Panc1 (cell line): ENCODE measurements at regions not wholly inside any gene's neighbourhood (a gene's known extent, or its start where the extent isn't known, plus 50 kb on each side); places are given as distances from the start of the nearest gene placed in this dataset.

Experiments
- ATAC-seq: fragments of 200-7000 bp; cut with Tn5 transposase; 2 replicates; pipeline ENCODE4 v1.9.1; 2020; ENCODE audit warnings: mild to moderate bottlenecking, moderate library complexity
- BruUV-seq: library from RNA; stranded (reverse); fragments of 400-500 nt; replicated peaks from 2 replicates; lab custom pipeline; 2021; lab: Mats Ljungman, UMichigan
- CTCF ChIA-PET: fragments of 300-600 bp; sonication (Branson Sonifier 250); formaldehyde crosslinking; loops from one replicate; lab custom pipeline; 2022; ENCODE audit warnings: antibody characterized with exemption; lab: Charles Lee
- POLR2A ChIA-PET: fragments of 300-600 bp; sonication (Branson Sonifier 250); formaldehyde crosslinking; loops from one replicate; lab custom pipeline; 2022; ENCODE audit warnings: antibody characterized with exemption; lab: Charles Lee
- DNase-seq: peaks from one replicate; pipeline ENCODE4 v3.0.0-alpha.2; 2010; ENCODE audit warnings: low read depth, low spot score
- H3K27ac ChIP-seq: 2 replicates; pipeline ENCODE4 v1.5.1; 2011; ENCODE audit warnings: mild to moderate bottlenecking, low read length, inconsistent platforms
- H3K27me3 ChIP-seq: fragments of 200-500 bp; sonication (Bioruptor generic); 2 replicates; pipeline ENCODE4 v1.6.0; 2014; ENCODE audit warnings: low read length, inconsistent platforms; ENCODE audit not compliant: control insufficient read depth, insufficient read depth
- H3K36me3 ChIP-seq: fragments of 200-500 bp; sonication (Bioruptor generic); 2 replicates; pipeline ENCODE4 v1.5.1; 2014; ENCODE audit warnings: inconsistent platforms, mild to moderate bottlenecking, low read length, moderate library complexity; ENCODE audit not compliant: control insufficient read depth, insufficient read depth
- H3K4me1 ChIP-seq: 2 replicates; pipeline ENCODE4 v1.5.1; 2011; ENCODE audit warnings: inconsistent platforms, mild to moderate bottlenecking, low read length, moderate library complexity; ENCODE audit not compliant: control insufficient read depth, insufficient read depth
- H3K4me3 ChIP-seq, 2 experiments: 2 replicates each; pipeline ENCODE4 v1.5.1; 2011 to 2012; ENCODE audit warnings: low read depth in 2 of 2, low read length in 2 of 2, mild to moderate bottlenecking in 2 of 2, inconsistent platforms in 1 of 2, moderate library complexity in 1 of 2
- H3K9me3 ChIP-seq: fragments of 200-500 bp; sonication (Bioruptor generic); 2 replicates; pipeline ENCODE4 v1.5.1; 2014; ENCODE audit warnings: low read depth, mild to moderate bottlenecking, inconsistent platforms, low read length, moderate library complexity; ENCODE audit not compliant: control insufficient read depth, insufficient read depth
- CTCF ChIP-seq: fragments of 450-650 bp; IDR thresholded peaks from 2 replicates; pipeline ENCODE4 v1.5.1; 2017; ENCODE audit warnings: mild to moderate bottlenecking
- POLR2AphosphoS5 ChIP-seq: IDR thresholded peaks from 2 replicates; pipeline ENCODE4 v1.6.1; 2012; ENCODE audit warnings: mild to moderate bottlenecking, low read depth, low read length, moderate library complexity
- SIN3A ChIP-seq: IDR thresholded peaks from 2 replicates; pipeline ENCODE4 v1.6.1; 2012; ENCODE audit warnings: low read depth, mild to moderate bottlenecking, low read length, moderate library complexity, borderline replicate concordance; ENCODE audit not compliant: insufficient read depth
- TCF7L2 ChIP-seq: IDR thresholded peaks from 2 replicates; pipeline ENCODE4 v1.6.1; 2011; ENCODE audit warnings: mild to moderate bottlenecking, low read depth, low read length, inconsistent platforms
- in situ Hi-C: cut with HindIII; loops from 2 replicates; pipeline ENCODE4 v1.10.0; 2016; ENCODE audit warnings: low sequenced_read_pairs, low pct_unique_long_range_greater_than_20kb
- intact Hi-C: fragments of 100-400 bp; cut with micrococcal nuclease; formaldehyde crosslinking; loops from one replicate; pipeline ENCODE4 v1.10.0; 2022; ENCODE audit not compliant: unreplicated experiment
- TF ChIP-seq, protein P1 (sequence below), 2 experiments: IDR thresholded peaks; 2 replicates each; pipeline ENCODE4 v1.6.1; 2011 to 2012; ENCODE audit warnings: low read depth in 2 of 2, control low read depth in 1 of 2, low read length in 1 of 2, mild to moderate bottlenecking in 1 of 2, moderate library complexity in 1 of 2; ENCODE audit not compliant: insufficient read depth in 1 of 2

GRCh38 chr2:189951791-189952535 lies 110.6 kb downstream of the MSTN start:
- Histone ChIP-seq H3K4me1 (no peaks in the 10 kb centered on the region), H3K27ac (no peak overlapping the region), H3K36me3 (no peaks in the 10 kb centered on the region), H3K9me3 (no peaks in the 10 kb centered on the region), H3K27me3 (0 out of 2 replicates have a peak, but pooled peaks cover 1% of the 10 kb centered on the region), H3K4me3 (no peak overlapping the region)
- TF ChIP-seq SIN3A: no peak
- TF ChIP-seq CTCF: no peak
- TF ChIP-seq, protein P1, sequence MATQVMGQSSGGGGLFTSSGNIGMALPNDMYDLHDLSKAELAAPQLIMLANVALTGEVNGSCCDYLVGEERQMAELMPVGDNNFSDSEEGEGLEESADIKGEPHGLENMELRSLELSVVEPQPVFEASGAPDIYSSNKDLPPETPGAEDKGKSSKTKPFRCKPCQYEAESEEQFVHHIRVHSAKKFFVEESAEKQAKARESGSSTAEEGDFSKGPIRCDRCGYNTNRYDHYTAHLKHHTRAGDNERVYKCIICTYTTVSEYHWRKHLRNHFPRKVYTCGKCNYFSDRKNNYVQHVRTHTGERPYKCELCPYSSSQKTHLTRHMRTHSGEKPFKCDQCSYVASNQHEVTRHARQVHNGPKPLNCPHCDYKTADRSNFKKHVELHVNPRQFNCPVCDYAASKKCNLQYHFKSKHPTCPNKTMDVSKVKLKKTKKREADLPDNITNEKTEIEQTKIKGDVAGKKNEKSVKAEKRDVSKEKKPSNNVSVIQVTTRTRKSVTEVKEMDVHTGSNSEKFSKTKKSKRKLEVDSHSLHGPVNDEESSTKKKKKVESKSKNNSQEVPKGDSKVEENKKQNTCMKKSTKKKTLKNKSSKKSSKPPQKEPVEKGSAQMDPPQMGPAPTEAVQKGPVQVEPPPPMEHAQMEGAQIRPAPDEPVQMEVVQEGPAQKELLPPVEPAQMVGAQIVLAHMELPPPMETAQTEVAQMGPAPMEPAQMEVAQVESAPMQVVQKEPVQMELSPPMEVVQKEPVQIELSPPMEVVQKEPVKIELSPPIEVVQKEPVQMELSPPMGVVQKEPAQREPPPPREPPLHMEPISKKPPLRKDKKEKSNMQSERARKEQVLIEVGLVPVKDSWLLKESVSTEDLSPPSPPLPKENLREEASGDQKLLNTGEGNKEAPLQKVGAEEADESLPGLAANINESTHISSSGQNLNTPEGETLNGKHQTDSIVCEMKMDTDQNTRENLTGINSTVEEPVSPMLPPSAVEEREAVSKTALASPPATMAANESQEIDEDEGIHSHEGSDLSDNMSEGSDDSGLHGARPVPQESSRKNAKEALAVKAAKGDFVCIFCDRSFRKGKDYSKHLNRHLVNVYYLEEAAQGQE (IDR thresholded peaks at IDR 0.05; ENCODE audit: insufficient read depth in 1 of 2, low read depth in 2 of 2, low read length in 1 of 2): no peak
- TF ChIP-seq POLR2AphosphoS5: no peak
- no peak for ATAC-seq
- no peak for DNase-seq
- ChIA-PET POLR2A (no interaction called here), CTCF (no interaction called here)
- intact Hi-C loops (no loop called here), in situ Hi-C loops (no loop called here)
- BruUV-seq: no TSS peak

DNA sequence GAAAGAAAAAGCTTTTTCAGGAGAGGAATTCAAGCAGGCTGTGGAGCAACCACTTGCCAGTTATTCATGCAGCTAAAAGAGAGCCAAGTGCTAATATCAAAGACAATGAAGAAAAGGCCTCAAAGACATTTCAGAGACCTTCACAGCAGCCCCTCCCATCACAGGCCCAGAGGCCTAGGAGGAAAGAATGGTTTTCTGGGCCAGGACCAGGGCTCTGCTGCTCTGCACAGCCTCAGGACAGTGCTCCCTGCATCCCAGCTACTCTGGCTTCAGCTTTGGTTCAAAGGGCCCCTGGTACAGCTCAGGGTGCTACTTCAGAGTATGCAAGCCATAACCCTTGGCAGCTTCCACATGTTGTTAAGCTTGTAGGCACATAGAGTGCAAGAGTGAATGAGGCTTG lies 119.5 kb downstream of the MSTN start:
- no peak overlapping the region for H3K27ac ChIP-seq
- DNase-seq: no peak
- H3K4me3 ChIP-seq: no peak overlapping the region
- intact Hi-C loops: no loop called here
- POLR2A ChIA-PET: no interaction called here
- H3K36me3 ChIP-seq: no peaks in the 10 kb centered on the region
- no peaks in the 10 kb centered on the region for H3K9me3 ChIP-seq
- in situ Hi-C loops: no loop called here
- CTCF ChIA-PET: interaction anchor here (0.6 kb wide), 1 partner anchor 52 kb away, joined by 4 read pairs; no protein-coding TSS in a partner anchor
- ATAC-seq: no peak
- H3K27me3 ChIP-seq: 0 out of 2 replicates have a peak, but pooled peaks cover 2% of the 10 kb centered on the region
- BruUV-seq: no TSS peak
- H3K4me1 ChIP-seq: no peaks in the 10 kb centered on the region
- TF ChIP-seq CTCF (no peak), SIN3A (no peak), TCF7L2 (no peak), POLR2AphosphoS5 (no peak)
- TF ChIP-seq, protein P1 (IDR thresholded peaks at IDR 0.05; ENCODE audit: insufficient read depth in 1 of 2, low read depth in 2 of 2, low read length in 1 of 2): no peak
